ENCODE measurements at regions not wholly inside any gene's neighbourhood (a gene's known extent, or its start where the extent isn't known, plus 50 kb on each side); places are given as distances from the start of the nearest gene placed in this dataset.

GRCh38 chr12:91496337-91496736, 313.7 kb upstream of the DCN start:
- H3K79me2 ChIP-seq (ENCODE audit: low read length): no peaks in the 10 kb centered on the region
- peaks cover 21% of the 10 kb centered on the region for H3K4me1 ChIP-seq (ENCODE audit: insufficient read depth, low read length)
- H2AFZ ChIP-seq (ENCODE audit: low read length): peak overlapping the region; percentile 21; the same call in 1 of the 2 replicates
- no peak for TF ChIP-seq EZH2phosphoT487 (IDR thresholded peaks at IDR 0.05; ENCODE audit: borderline replicate concordance, low read length)
- TF ChIP-seq EZH2 (IDR thresholded peaks at IDR 0.05; ENCODE audit: low read length, unreplicated experiment): no peak
- no peak for TF ChIP-seq CTCF (conservative IDR thresholded peaks at IDR 0.05; ENCODE audit: low read depth, low read length)
- BruUV-seq (replicated peaks): no TSS peak
- no peaks in the 10 kb centered on the region for H4K20me1 ChIP-seq (ENCODE audit: low read length)
- no peaks in the 10 kb centered on the region for H3K27me3 ChIP-seq (ENCODE audit: low read length)
- ChIA-PET CTCF (no interaction called here), POLR2A (ENCODE audit: unreplicated experiment) (no interaction called here)
- H3K4me3 ChIP-seq (ENCODE audit: low read length): no peak overlapping the region
- peak overlapping the region; percentile 47 for H3K27ac ChIP-seq (ENCODE audit: low read length)
- no peaks in the 10 kb centered on the region for H3K36me3 ChIP-seq (ENCODE audit: low read depth, low read length)
- H3K9me3 ChIP-seq (ENCODE audit: low read length): no peaks in the 10 kb centered on the region
- no peak overlapping the region for H3K9ac ChIP-seq (ENCODE audit: low read length)
- peak overlapping the region; percentile 31 for H3K4me2 ChIP-seq (ENCODE audit: low read length)
- H3F3A ChIP-seq (ENCODE audit: low read length, unreplicated experiment): no peaks in the 10 kb centered on the region
- DNase-seq (peak; percentile 80), ATAC-seq (peak; percentile 95)
- H3K9me2 ChIP-seq (replicated peaks; ENCODE audit: low read length): no peaks in the 10 kb centered on the region
- intact Hi-C loops (cut with micrococcal nuclease): loop anchor here (10.0 kb wide), 1 partner anchor 278 kb away; no protein-coding TSS in a partner anchor

GRCh38 chr12:91493308-91493707, 310.7 kb upstream of the DCN start:
- no peak for TF ChIP-seq CTCF (conservative IDR thresholded peaks at IDR 0.05; ENCODE audit: low read depth, low read length)
- no peak for TF ChIP-seq EZH2 (IDR thresholded peaks at IDR 0.05; ENCODE audit: low read length, unreplicated experiment)
- no peak for TF ChIP-seq EZH2phosphoT487 (IDR thresholded peaks at IDR 0.05; ENCODE audit: borderline replicate concordance, low read length)
- Histone ChIP-seq H3K9ac (ENCODE audit: low read length) (no peak overlapping the region), H3K9me2 (replicated peaks; ENCODE audit: low read length) (no peaks in the 10 kb centered on the region), H3K79me2 (ENCODE audit: low read length) (no peaks in the 10 kb centered on the region), H4K20me1 (ENCODE audit: low read length) (no peaks in the 10 kb centered on the region), H2AFZ (ENCODE audit: low read length) (no peak overlapping the region), H3K4me2 (ENCODE audit: low read length) (no peak overlapping the region), H3K4me1 (ENCODE audit: insufficient read depth, low read length) (peaks cover 21% of the 10 kb centered on the region), H3K36me3 (ENCODE audit: low read depth, low read length) (no peaks in the 10 kb centered on the region), H3K27ac (ENCODE audit: low read length) (no peak overlapping the region), H3K4me3 (ENCODE audit: low read length) (no peak overlapping the region), H3K27me3 (ENCODE audit: low read length) (no peaks in the 10 kb centered on the region), H3K9me3 (ENCODE audit: low read length) (no peaks in the 10 kb centered on the region), H3F3A (ENCODE audit: low read length, unreplicated experiment) (no peaks in the 10 kb centered on the region)
- ChIA-PET CTCF (no interaction called here), POLR2A (ENCODE audit: unreplicated experiment) (no interaction called here)
- ATAC-seq (no peak), DNase-seq (peak; percentile 37)
- intact Hi-C loops (cut with micrococcal nuclease): loop anchor here (10.0 kb wide), 1 partner anchor 281 kb away; no protein-coding TSS in a partner anchor
- no TSS peak for BruUV-seq (replicated peaks)

GRCh38 chr12:91492648-91493047, 310.0 kb upstream of the DCN start:
- DNase-seq: no peak
- Histone ChIP-seq H3K27me3 (ENCODE audit: low read length) (no peaks in the 10 kb centered on the region), H3K4me2 (ENCODE audit: low read length) (no peak overlapping the region), H3K27ac (ENCODE audit: low read length) (no peak overlapping the region), H3K79me2 (ENCODE audit: low read length) (no peaks in the 10 kb centered on the region), H3K9me2 (replicated peaks; ENCODE audit: low read length) (no peaks in the 10 kb centered on the region), H3K9ac (ENCODE audit: low read length) (no peak overlapping the region), H3K36me3 (ENCODE audit: low read depth, low read length) (no peaks in the 10 kb centered on the region), H3K4me1 (ENCODE audit: insufficient read depth, low read length) (peaks cover 21% of the 10 kb centered on the region), H3K4me3 (ENCODE audit: low read length) (no peak overlapping the region), H3K9me3 (ENCODE audit: low read length) (no peaks in the 10 kb centered on the region), H4K20me1 (ENCODE audit: low read length) (no peaks in the 10 kb centered on the region), H3F3A (ENCODE audit: low read length, unreplicated experiment) (no peaks in the 10 kb centered on the region), H2AFZ (ENCODE audit: low read length) (no peak overlapping the region)
- no peak for ATAC-seq
- no TSS peak for BruUV-seq (replicated peaks)
- TF ChIP-seq EZH2 (IDR thresholded peaks at IDR 0.05; ENCODE audit: low read length, unreplicated experiment) (no peak), EZH2phosphoT487 (IDR thresholded peaks at IDR 0.05; ENCODE audit: borderline replicate concordance, low read length) (no peak)
- intact Hi-C loops (cut with micrococcal nuclease): loop anchor here (10.0 kb wide), 1 partner anchor 282 kb away; no protein-coding TSS in a partner anchor
- POLR2A ChIA-PET (ENCODE audit: unreplicated experiment): no interaction called here
- CTCF ChIA-PET: no interaction called here

Data from PC-3 (cell line).